NCI-H1694 treated with DMSO at 0.1 percent for 48 hours (cell line): ENCODE measurements at regions not wholly inside any gene's neighbourhood (a gene's known extent, or its start where the extent isn't known, plus 50 kb on each side); places are given as distances from the start of the nearest gene placed in this dataset.

Experiments
- DNase-seq: peaks from one replicate; lab custom pipeline; 2025; lab: John Stamatoyannopoulos, UW

DNA sequence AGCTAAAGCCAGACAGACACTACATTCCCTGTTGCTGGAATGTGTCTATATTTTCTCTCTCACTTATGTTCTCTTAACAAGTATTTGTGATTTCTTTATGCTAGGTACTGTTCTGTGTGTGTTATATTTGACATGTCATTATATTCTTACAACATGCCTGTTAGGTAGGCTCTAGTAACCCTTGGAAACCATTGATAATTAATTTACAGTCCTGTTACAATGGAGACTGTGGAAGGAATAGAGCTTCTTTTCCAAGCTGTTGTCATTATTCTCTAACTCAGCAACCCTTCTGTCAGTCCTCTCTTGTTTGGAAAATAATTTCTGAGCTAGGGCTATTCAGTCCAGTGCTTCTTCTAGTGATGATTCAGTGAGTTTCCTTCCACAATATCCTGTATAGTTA lies 419.1 kb upstream of the BOD1L1 start:
- no peak for DNase-seq

GRCh38 chr4:14047840-14048239 lies 420.3 kb upstream of the BOD1L1 start:
- DNase-seq = no peak

DNA sequence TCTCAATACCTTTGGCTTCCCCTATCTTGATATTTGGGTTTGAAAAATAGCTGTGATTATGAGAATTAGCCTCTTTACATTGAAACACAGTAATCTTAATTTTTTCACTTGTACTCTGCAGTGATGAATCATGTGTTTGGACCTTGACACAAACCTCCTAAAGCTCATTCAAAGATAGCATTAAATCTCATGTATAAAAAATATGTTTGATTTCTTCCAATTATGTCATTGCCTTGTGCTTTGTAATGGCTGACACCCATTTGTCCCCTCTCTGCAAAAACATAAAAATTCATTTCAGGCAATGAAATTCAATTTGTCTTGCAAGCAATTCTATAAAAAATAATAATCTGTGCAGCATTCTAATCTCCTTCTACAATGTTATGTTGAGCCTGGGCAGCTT lies 422.4 kb upstream of the BOD1L1 start:
- no peak for DNase-seq

GRCh38 chr4:14053291-14053690 lies 425.8 kb upstream of the BOD1L1 start:
- DNase-seq = no peak

DNA sequence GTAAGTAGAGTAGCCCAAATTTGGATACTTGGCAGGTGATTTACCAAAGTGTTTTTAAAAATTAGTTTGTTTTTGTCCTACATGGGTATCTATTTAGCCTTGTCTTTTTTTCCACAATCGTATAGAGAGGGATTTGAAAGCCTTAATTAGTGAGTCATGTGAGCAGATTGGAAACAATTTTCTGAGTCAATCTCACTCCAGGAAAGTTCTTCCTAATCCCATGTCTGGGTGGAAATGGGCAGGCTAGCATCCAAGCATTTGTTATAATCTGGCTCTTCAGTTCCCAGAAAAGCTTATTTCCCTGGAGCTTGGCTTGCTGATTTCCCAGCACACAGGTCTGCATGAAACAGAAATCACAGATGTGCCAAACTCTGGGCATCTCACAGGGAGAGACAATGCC lies 426.9 kb upstream of the BOD1L1 start:
- no peak for DNase-seq

DNA sequence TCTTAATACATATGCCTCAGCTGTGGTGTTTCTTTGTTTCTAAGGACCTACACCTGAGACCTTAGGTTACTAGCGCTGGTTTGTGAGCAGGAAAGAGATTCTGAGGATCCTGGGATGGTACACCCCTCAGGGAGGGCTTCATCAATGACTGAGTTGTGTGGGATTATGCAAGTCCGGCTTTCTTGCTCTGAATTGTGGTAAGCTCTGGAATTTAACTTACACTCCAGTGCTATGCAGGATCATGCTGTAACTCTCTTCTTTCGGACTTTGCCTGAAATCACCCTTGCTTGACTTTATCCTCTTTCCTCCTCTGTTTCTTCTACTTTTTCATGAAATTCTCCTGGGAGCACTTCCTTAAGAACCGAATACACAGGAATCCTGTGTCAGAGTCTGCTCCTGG lies 431.5 kb upstream of the BOD1L1 start:
- no peak for DNase-seq

GRCh38 chr4:14064984-14065383 lies 437.5 kb upstream of the BOD1L1 start:
- DNase-seq = no peak

- no peak for DNase-seq
Observed at GRCh38 chr4:14065406-14065805, 437.9 kb upstream of the BOD1L1 start.

DNA sequence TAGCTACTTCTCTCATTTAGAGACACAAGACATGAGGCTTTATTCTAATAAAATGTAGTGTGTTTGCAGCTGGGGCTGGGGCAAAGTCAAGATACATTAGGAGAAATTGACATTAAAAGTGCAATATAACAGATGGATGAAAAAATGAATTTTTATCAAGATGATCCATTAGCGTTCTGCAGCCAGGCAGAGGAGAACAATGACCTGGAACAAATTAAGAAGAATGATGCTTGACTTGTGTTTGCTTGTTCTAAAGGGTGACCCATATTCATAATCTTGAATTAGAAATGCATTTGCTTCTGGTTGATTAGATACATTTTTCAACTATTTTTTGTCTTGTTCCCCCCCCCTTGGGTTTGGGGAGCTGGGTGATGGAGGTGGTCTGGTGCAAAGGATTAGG lies 439.5 kb upstream of the BOD1L1 start:
- no peak for DNase-seq

DNA sequence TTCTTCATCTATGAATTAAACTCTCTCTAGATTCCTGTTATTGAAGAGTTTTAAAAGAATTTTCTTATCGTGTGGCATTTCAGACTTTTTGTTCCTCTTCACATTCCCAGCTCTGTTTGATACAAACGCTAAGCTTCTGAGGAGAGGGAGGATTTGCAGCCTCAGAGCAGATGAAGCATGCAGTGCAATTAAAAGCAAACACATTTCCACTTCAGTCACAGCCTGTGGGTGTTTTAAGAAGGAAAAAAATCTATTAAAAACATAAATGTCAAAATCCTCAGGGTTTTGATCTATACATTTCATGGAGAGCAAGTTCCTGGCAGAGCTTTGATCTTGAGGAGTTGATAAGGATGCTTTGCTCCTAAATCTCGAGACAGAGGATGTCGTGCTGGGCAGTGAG lies 442.4 kb upstream of the BOD1L1 start:
- no peak for DNase-seq

DNA sequence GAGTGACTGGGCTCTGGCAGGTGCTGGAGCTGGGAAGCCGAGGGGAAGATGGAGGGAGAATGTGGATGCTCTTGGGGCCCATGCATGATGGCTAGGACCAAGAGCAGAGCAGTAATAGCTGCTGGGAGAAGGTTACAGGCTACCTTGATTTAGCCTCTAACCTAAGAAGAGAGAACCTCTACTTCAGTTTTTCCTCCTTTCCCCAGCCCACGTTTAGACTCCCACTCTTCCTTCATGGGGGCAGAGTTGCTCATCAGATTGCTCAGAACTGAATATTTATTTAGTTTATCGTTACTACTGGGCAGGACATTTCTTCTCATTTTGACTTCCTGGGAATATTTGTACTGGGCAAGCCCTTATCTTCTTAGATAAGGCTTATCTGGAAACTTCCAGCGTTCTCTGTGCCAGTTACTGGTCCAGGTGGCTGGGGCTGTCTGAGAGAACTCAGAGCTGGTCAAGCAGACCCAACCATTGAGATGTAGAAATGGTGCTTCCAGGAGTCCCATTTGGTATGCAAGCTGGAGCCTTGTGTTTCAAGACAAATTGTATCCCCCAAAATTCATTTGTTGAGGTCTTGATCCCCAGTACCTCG lies 442.9 kb upstream of the BOD1L1 start:
- no peak for DNase-seq

GRCh38 chr4:14072506-14072905 lies 445.0 kb upstream of the BOD1L1 start:
- DNase-seq = no peak

DNA sequence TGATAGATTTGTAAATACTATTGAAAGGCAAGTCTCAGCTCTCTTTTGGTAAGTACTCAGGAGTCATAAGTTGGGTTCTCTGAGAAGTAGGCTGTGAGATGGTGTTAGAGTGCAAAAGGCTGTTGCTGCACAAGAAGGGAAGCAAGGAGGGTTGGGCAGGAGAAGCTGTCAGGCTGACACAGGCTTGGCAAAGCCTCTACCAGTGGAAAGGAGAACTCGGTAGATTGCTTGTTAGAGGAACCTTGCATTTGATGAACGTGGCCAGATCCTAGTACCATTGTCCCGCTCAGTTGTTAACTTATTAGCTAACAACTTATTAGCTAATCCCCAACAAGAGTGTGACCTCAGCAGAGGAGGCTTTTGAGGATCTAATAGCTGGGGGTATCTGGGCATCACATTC lies 449.3 kb upstream of the BOD1L1 start:
- no peak for DNase-seq

GRCh38 chr4:14078326-14078725 lies 450.8 kb upstream of the BOD1L1 start:
- DNase-seq = no peak

- DNase-seq = no peak
Observed at GRCh38 chr4:14079601-14080000, 452.1 kb upstream of the BOD1L1 start.

DNA sequence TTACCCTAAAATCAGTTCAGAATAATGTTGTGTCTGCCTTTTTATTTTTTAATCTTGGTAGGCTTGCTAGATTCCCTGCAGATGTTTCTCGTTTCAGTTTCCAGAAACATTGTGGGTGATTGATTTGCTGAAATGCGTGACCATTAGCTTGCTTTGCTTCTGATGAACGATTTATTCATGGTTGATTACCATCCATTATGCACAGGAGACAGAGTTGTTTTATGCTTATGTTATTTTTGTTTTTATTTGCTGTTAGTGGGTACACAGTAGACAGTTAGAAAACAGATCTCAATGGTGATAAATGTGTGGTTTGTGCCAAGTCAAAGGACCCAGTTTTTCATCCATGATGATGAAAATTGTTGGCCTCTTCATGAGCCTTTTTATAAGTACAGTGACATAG lies 455.6 kb upstream of the BOD1L1 start:
- no peak for DNase-seq

DNA sequence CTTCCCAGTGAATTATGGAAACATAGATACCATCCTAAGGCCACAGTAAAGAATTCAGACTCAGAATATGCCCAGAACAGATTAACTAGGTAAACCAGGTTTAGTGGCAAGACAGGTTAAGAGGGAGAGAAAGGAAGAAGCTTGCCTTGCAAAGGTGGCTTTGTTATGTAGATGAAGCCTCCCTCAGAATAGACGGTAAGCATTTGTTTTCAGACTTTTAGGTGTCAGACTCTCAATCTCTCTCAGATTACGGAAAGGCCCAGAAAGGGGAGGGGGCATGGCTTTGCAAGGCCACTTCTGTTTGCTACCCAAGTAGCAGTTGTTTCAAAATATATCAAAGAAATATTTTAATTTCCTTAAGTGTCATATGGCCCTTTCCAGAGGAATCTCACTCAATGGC lies 457.1 kb upstream of the BOD1L1 start:
- no peak for DNase-seq

GRCh38 chr4:14087459-14087858 lies 459.9 kb upstream of the BOD1L1 start:
- DNase-seq = no peak

GRCh38 chr4:14087921-14088320 lies 460.4 kb upstream of the BOD1L1 start:
- no peak for DNase-seq

- DNase-seq = no peak
Observed at GRCh38 chr4:14091531-14091930, 464.0 kb upstream of the BOD1L1 start.

DNA sequence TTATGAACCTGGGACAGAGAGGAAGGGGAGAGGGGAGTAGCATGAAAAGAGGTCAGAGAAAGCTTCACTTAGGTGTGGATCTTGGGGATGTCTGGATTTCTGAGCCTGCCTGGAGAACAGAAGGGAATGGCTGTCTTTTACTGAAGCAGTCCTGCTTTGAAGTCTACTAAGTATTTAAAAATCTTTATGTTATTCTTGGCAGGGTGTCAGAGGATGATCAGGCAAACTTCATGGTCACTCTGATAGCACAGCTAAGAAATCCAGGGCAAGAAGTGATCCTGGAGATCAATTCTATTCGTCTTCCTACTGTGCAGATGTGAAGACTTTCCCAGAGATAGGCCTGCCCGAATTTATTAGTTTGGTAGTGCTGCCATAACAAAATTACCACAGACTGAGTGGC lies 464.4 kb upstream of the BOD1L1 start:
- DNase-seq = no peak

DNA sequence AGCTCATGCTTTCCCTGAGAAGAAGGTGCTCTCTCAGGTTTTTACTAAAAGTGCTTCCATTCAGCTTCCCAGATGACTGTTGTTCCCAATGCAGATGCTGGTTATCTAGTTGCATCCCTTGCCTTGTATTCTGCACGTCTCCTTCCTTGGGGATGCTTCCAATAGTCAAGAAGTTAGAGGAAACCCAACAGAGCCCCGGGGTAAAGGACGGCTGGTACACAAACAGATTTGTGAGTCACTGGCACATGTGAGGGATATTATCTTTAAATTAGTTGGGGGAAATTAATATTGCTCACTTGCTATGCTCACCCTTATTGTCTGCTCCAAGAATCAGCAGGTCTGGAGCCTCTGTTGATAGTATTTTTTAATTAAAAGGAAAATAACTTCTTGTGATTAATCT lies 465.2 kb upstream of the BOD1L1 start:
- DNase-seq = no peak

DNA sequence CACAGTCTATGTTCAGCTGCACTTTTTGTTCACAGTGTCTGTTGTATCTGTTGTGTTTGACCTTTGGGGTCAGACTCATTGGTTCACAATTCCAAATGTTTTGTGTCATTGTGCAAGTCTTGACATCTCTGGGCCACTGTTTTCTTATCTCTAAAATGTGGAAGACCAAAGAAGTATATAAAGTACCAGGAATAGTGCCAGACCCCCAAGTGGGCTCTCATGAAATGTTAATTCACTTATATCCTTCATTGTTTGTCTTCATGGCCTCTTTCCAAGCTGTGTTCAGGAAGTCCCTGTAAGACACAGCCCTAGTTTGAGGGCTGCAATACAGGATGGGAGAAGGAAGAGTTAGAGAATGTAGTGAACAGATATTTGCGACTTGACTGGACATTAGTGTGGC lies 468.3 kb upstream of the BOD1L1 start:
- no peak for DNase-seq

GRCh38 chr4:14096396-14096965 lies 469.0 kb upstream of the BOD1L1 start:
- DNase-seq = no peak

- no peak for DNase-seq
Observed at GRCh38 chr4:14100349-14100748, 472.8 kb upstream of the BOD1L1 start.
